T-cell (primary cell): ENCODE measurements at regions not wholly inside any gene's neighbourhood (a gene's known extent, or its start where the extent isn't known, plus 50 kb on each side); places are given as distances from the start of the nearest gene placed in this dataset.

Experiments used
- ATAC-seq, 4 experiments: fragments of 200-7000 bp in 3 of 4; fragments of 150-1000 bp in 1 of 4; cut with Tn5 transposase; replicated peaks in 1 of 4; 1 replicate in 3 of 4; 2 replicates in 1 of 4; pipeline ENCODE4 v1.10.0; 2021; ENCODE audit warnings: moderate library complexity in 3 of 4, mild to moderate bottlenecking in 2 of 4, moderate number of reproducible peaks in 1 of 4
- CTCF ChIA-PET, 2 donors: fragments of 300-600 bp; sonication (Branson Sonifier 250); formaldehyde crosslinking; loops; one replicate each; lab custom pipeline; 2022; ENCODE audit warnings: antibody characterized with exemption in 2 of 2; lab: Charles Lee
- POLR2A ChIA-PET, 2 donors: fragments of 300-600 bp; sonication (Branson Sonifier 250); formaldehyde crosslinking; loops; one replicate each; lab custom pipeline; 2022; ENCODE audit warnings: antibody characterized with exemption in 2 of 2; lab: Charles Lee
- DNase-seq, 35 experiments: peaks; one replicate each; pipeline versions ENCODE4 v3.0.0 to v3.0.0-alpha.2; 2013 to 2023
- H3K27ac ChIP-seq: one replicate; pipeline ENCODE4 v1.5.1; 2013; ENCODE audit warnings: low read length
- H3K27me3 ChIP-seq, 2 experiments: replicated peaks in 1 of 2; 1 replicate in 1 of 2; 2 replicates in 1 of 2; pipeline versions ENCODE4 v1.6.1 to v1.7.0; 2013; ENCODE audit warnings: low read length in 1 of 2, mixed read lengths in 1 of 2; ENCODE audit not compliant: control insufficient read depth in 2 of 2, insufficient read depth in 2 of 2; ENCODE audit errors: extremely low read depth in 1 of 2
- H3K36me3 ChIP-seq, 2 donors: 1 replicate in 1 of 2; 2 replicates in 1 of 2; pipeline versions ENCODE4 v1.6.1 to v1.7.0; 2013; ENCODE audit warnings: low read length in 1 of 2; ENCODE audit not compliant: control insufficient read depth in 2 of 2, insufficient read depth in 1 of 2; ENCODE audit errors: extremely low read depth in 1 of 2
- H3K4me1 ChIP-seq, 2 experiments: 1 replicate in 1 of 2; 2 replicates in 1 of 2; pipeline versions ENCODE4 v1.6.1 to v1.7.0; 2013; ENCODE audit warnings: low read length in 2 of 2, mixed read lengths in 1 of 2; ENCODE audit not compliant: insufficient read depth in 2 of 2, control insufficient read depth in 1 of 2; ENCODE audit errors: extremely low read depth in 1 of 2
- H3K4me3 ChIP-seq, 2 donors: 1 replicate in 1 of 2; 2 replicates in 1 of 2; pipeline versions ENCODE4 v1.5.1 to v1.7.0; 2013; ENCODE audit warnings: mild to moderate bottlenecking in 2 of 2, low read length in 1 of 2, moderate library complexity in 1 of 2; ENCODE audit not compliant: control insufficient read depth in 1 of 2; ENCODE audit errors: extremely low read depth in 1 of 2
- H3K9me3 ChIP-seq: 2 replicates; pipeline ENCODE4 v1.7.0; 2013
- H3K27ac Mint-ChIP-seq, 2 donors: one replicate each; pipeline ENCODE4 v1.8.0; 2020 to 2021; ENCODE audit warnings: mild to moderate bottlenecking in 2 of 2, mixed read lengths in 2 of 2
- H3K27me3 Mint-ChIP-seq, 2 donors: one replicate each; pipeline ENCODE4 v1.8.0; 2021 to 2022; ENCODE audit warnings: mixed read lengths in 2 of 2
- H3K36me3 Mint-ChIP-seq: one replicate; pipeline ENCODE4 v1.8.0; 2021; ENCODE audit warnings: mixed read lengths
- H3K4me1 Mint-ChIP-seq, 3 donors: one replicate each; pipeline ENCODE4 v1.8.0; 2020 to 2022; ENCODE audit warnings: mixed read lengths in 3 of 3, mild to moderate bottlenecking in 1 of 3
- H3K4me3 Mint-ChIP-seq, 3 donors: one replicate each; pipeline ENCODE4 v1.8.0; 2020 to 2022; ENCODE audit warnings: mild to moderate bottlenecking in 3 of 3, mixed read lengths in 3 of 3, moderate library complexity in 3 of 3
- H3K9me3 Mint-ChIP-seq, 3 donors: one replicate each; pipeline ENCODE4 v1.8.0; 2020 to 2022; ENCODE audit warnings: mixed read lengths in 3 of 3
- WGBS: methylation state at CpG from one replicate; pipeline ENCODE4 v1.1.5; 2013; ENCODE audit warnings: missing lambda C conversion rate; ENCODE audit not compliant: insufficient coverage; 5-methylcytosine and 5-hydroxymethylcytosine counted together

DNA sequence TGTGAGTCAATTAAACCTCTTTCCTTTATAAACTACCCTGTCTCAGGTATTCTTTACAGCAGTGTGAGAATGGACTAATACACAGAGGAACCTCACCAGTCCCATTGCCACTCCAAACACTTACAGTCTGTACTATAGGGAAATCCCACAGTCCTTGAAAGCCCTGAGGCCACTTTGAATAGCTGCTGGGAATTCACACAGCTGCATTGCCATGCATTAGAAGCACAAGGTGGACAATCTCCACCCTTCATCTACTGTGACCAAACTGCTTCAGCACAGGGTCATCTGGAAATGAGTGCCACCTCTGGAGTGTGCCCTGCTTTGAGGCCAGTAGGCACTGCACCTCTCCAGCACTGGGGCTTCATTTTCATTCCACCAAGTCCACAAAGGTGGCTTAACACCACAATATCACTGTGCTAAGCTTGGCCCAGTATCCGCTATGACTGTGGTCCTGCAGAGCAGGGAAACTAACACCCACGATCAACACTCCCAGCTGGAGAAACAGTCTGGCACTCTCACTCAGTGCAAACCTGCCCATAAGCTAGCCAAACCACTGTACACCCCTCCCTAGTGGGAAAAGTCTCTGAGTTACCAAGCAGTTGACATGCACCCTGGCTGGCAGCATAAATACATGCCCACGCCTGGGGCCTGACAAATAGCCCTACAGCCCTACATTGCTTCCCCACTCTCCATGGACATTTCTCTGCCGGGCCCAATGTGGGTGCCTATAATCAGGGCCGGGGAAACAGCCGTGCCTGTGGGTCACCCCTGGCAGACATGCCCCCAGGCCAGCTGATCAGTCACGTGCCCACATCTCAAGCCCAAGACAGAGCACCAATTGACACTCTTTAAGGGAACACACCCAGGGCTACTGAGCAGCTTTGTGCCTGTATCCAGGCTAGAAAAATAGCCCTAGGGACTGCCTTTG lies 294.3 kb upstream of the MGAT4C start:
- ChIA-PET CTCF (no interaction called here), POLR2A (interaction anchor here in 1 of 2 donors (0.5 kb wide), 1 partner anchor 1798 kb away, joined by 3 read pairs; no protein-coding TSS in a partner anchor)
- H3K4me1 Mint-ChIP-seq = no peaks in the 10 kb centered on the region
- H3K4me3 Mint-ChIP-seq = no peak overlapping the region
- H3K27me3 ChIP-seq = no peaks in the 10 kb centered on the region
- DNase-seq (no peak), ATAC-seq (no peak)
- no peaks in the 10 kb centered on the region for H3K36me3 Mint-ChIP-seq
- H3K27ac ChIP-seq = no peak overlapping the region
- H3K27me3 Mint-ChIP-seq = no peaks in the 10 kb centered on the region
- 81% methylated on average over 6 of the region's 7 CpGs for WGBS
- no peaks in the 10 kb centered on the region for H3K4me1 ChIP-seq
- H3K36me3 ChIP-seq = no peaks in the 10 kb centered on the region
- no peak overlapping the region for H3K4me3 ChIP-seq
- H3K9me3 ChIP-seq = no peaks in the 10 kb centered on the region
- H3K9me3 Mint-ChIP-seq = peaks cover 0 to 5% (median 4%) of the 10 kb centered on the region in 3 donors
- H3K27ac Mint-ChIP-seq = no peak overlapping the region

DNA sequence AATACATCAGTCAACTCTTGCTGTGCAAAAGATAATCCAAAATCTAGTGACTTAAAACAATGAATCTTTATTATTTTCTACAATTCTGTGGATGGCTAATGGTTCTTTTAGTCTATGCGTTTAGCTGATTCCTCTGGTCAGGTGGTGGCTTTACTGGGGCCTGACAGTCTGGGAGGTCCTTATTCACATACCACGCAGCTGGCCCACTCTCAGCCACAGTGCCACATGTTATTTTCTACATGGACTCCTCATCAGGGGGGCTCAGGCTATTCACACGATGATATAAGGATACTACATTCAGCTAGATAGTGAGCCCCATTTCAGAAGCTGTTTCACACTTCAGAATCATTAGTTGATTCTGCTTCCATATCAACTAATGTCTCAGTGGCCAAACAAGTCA lies 287.5 kb upstream of the MGAT4C start:
- H3K27ac ChIP-seq = no peak overlapping the region
- ChIA-PET POLR2A (no interaction called here), CTCF (no interaction called here)
- H3K4me1 ChIP-seq = no peaks in the 10 kb centered on the region
- H3K27ac Mint-ChIP-seq = no peak overlapping the region
- no peaks in the 10 kb centered on the region for H3K27me3 Mint-ChIP-seq
- no peaks in the 10 kb centered on the region for H3K36me3 Mint-ChIP-seq
- no peaks in the 10 kb centered on the region for H3K4me1 Mint-ChIP-seq
- ATAC-seq = no peak
- no peaks in the 10 kb centered on the region for H3K36me3 ChIP-seq
- WGBS = 40% methylated on average over 1 of the region's 3 CpGs
- no peak overlapping the region for H3K4me3 Mint-ChIP-seq
- peaks cover 4 to 10% (median 6%) of the 10 kb centered on the region in 3 donors for H3K9me3 Mint-ChIP-seq
- no peaks in the 10 kb centered on the region for H3K27me3 ChIP-seq
- no peak for DNase-seq
- no peak overlapping the region for H3K4me3 ChIP-seq
- no peaks in the 10 kb centered on the region for H3K9me3 ChIP-seq

GRCh38 chr12:86530996-86531655 lies 274.9 kb upstream of the MGAT4C start:
- no peaks in the 10 kb centered on the region for H3K27me3 Mint-ChIP-seq

GRCh38 chr12:86526060-86526595 lies 269.9 kb upstream of the MGAT4C start:
- 83% methylated on average over 2 of the region's 4 CpGs for WGBS
- POLR2A ChIA-PET = no interaction called here

More at GRCh38 chr12:86530996-86531655, 274.9 kb upstream of the MGAT4C start:
- Histone ChIP-seq H3K9me3 (no peaks in the 10 kb centered on the region), H3K36me3 (no peaks in the 10 kb centered on the region), H3K27ac (no peak overlapping the region), H3K4me1 (no peaks in the 10 kb centered on the region), H3K4me3 (no peak overlapping the region), H3K27me3 (no peaks in the 10 kb centered on the region)
- Mint-ChIP-seq H3K27ac (no peak overlapping the region), H3K9me3 (peaks cover 3 to 17% (median 5%) of the 10 kb centered on the region in 3 donors), H3K4me3 (no peak overlapping the region), H3K36me3 (no peaks in the 10 kb centered on the region), H3K4me1 (no peaks in the 10 kb centered on the region)
- no CpG with 5 or more reads among the region's 1 CpG for WGBS
- ChIA-PET CTCF (no interaction called here), POLR2A (no interaction called here)
- DNase-seq (no peak), ATAC-seq (no peak)

DNA sequence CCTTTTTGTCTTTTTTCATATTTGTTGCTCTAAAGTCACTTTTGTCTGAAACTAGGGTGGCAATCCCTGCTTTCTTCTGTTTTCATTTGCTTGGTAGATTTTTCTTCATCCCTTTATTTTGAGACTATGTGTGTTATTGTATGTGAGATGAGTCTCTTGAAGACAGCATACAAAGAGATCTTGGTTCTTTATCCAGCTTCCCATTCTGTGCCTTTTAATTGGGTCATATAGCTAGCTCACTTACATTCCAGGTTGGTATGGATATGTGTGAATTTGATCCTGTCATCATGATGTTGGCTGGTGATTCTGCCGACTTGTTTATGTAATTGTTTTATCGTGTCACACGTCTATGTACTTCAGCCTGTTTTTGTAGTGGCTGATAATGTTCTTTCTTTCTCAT lies 267.7 kb upstream of the MGAT4C start:
- no peak overlapping the region for H3K4me3 Mint-ChIP-seq
- no peaks in the 10 kb centered on the region for H3K4me1 Mint-ChIP-seq
- H3K27ac Mint-ChIP-seq = no peak overlapping the region
- POLR2A ChIA-PET = no interaction called here
- no peak for ATAC-seq
- Histone ChIP-seq H3K27me3 (no peaks in the 10 kb centered on the region), H3K4me1 (no peaks in the 10 kb centered on the region), H3K36me3 (no peaks in the 10 kb centered on the region), H3K4me3 (no peak overlapping the region), H3K9me3 (peaks cover 2% of the 10 kb centered on the region), H3K27ac (no peak overlapping the region)
- H3K9me3 Mint-ChIP-seq = peaks cover 32 to 52% (median 41%) of the 10 kb centered on the region in 3 donors
- no peak for DNase-seq
- CTCF ChIA-PET = interaction anchor here in 1 of 2 donors (0.6 kb wide), 1 partner anchor 1085 kb away, joined by 5 read pairs; no protein-coding TSS in a partner anchor
- H3K27me3 Mint-ChIP-seq = no peaks in the 10 kb centered on the region
- no peaks in the 10 kb centered on the region for H3K36me3 Mint-ChIP-seq
- WGBS = no CpG with 5 or more reads among the region's 3 CpGs

More at GRCh38 chr12:86526060-86526595, 269.9 kb upstream of the MGAT4C start:
- Histone ChIP-seq H3K4me1 (no peaks in the 10 kb centered on the region), H3K27ac (no peak overlapping the region), H3K9me3 (peaks cover 2% of the 10 kb centered on the region), H3K27me3 (no peaks in the 10 kb centered on the region), H3K36me3 (no peaks in the 10 kb centered on the region), H3K4me3 (no peak overlapping the region)
- H3K9me3 Mint-ChIP-seq = peaks cover 34 to 54% (median 36%) of the 10 kb centered on the region in 3 donors
- H3K27ac Mint-ChIP-seq = no peak overlapping the region
- ATAC-seq (no peak), DNase-seq (no peak)
- H3K36me3 Mint-ChIP-seq = no peaks in the 10 kb centered on the region
- CTCF ChIA-PET = no interaction called here
- H3K27me3 Mint-ChIP-seq = no peaks in the 10 kb centered on the region
- H3K4me3 Mint-ChIP-seq = no peak overlapping the region
- H3K4me1 Mint-ChIP-seq = no peaks in the 10 kb centered on the region

GRCh38 chr12:86521870-86522269 lies 265.7 kb upstream of the MGAT4C start:
- Mint-ChIP-seq H3K27ac (no peak overlapping the region), H3K4me3 (no peak overlapping the region), H3K4me1 (no peaks in the 10 kb centered on the region), H3K36me3 (no peaks in the 10 kb centered on the region), H3K27me3 (no peaks in the 10 kb centered on the region), H3K9me3 (peaks cover 34 to 47% (median 37%) of the 10 kb centered on the region in 3 donors)
- WGBS = no CpG with 5 or more reads among the region's 1 CpG
- CTCF ChIA-PET = no interaction called here
- DNase-seq (no peak), ATAC-seq (no peak)
- H3K27me3 ChIP-seq = no peaks in the 10 kb centered on the region
- H3K9me3 ChIP-seq = peaks cover 2% of the 10 kb centered on the region
- no peak overlapping the region for H3K4me3 ChIP-seq
- H3K36me3 ChIP-seq = no peaks in the 10 kb centered on the region
- POLR2A ChIA-PET = no interaction called here
- no peaks in the 10 kb centered on the region for H3K4me1 ChIP-seq
- H3K27ac ChIP-seq = no peak overlapping the region
